CD4-positive, alpha-beta T cell treated with Interleukin-6 at 100 ng/mL for 8 hours (primary cell): ENCODE measurements at regions not wholly inside any gene's neighbourhood (a gene's known extent, or its start where the extent isn't known, plus 50 kb on each side); places are given as distances from the start of the nearest gene placed in this dataset.
"Not testable (repeated sequence)": the region's sequence is repeated elsewhere in the genome, so short reads cannot be mapped to it uniquely, and the experiment has no call there.

Source experiments
- DNase-seq: peaks from one replicate; pipeline ENCODE4 v3.0.0-alpha.2; 2020; ENCODE audit warnings: mixed read lengths, low spot score

DNA sequence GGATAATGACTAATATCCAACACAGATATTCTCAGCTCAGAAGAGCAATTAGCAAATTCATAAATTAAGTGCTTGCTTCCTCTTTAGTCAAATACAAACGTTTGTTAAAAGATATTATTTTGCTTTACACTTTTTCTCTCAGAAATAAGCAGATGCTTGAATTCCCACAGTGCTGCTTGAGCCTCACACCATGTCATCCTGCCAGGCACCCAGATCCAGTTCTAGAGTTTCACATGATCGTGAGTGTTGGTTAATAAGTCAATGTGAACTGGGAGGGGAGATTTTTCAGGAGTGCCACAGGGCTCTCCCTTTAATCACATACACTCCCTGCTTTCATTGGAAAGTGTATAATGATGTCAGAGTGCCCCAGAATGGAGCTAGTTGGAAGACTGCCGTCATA is 352.0 kb downstream of the OR4F29 start:
- DNase-seq = not testable (repeated sequence)

DNA sequence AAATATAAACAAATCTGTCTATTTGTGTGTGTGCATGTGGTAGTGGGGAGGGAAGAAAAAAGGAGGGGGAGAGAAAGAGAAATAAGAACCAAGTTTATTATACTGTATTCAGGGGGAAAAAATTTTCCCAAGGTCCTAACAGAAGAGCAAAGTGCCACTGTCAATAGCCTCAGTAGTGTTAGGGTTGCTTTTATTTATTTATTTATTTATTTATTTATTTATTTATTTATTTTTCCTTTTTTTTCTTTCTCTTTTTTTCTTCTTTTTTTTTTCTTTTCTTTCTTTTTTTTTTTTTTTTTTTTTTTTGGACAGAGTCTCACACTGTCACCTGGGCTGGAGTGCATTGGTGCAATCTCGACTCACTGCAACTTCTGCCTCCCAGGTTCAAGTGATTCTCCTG is 352.7 kb downstream of the OR4F29 start:
- DNase-seq = not testable (repeated sequence)

DNA sequence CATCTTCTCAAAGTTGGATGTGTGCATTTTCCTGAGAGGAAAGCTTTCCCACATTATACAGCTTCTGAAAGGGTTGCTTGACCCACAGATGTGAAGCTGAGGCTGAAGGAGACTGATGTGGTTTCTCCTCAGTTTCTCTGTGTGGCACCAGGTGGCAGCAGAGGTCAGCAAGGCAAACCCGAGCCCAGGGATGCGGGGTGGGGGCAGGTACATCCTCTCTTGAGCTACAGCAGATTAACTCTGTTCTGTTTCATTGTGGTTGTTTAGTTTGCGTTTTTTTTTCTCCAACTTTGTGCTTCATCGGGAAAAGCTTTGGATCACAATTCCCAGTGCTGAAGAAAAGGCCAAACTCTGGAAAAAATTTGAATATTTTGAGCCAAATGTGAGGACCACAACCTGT is 360.2 kb downstream of the OR4F29 start:
- DNase-seq = not testable (repeated sequence)

DNA sequence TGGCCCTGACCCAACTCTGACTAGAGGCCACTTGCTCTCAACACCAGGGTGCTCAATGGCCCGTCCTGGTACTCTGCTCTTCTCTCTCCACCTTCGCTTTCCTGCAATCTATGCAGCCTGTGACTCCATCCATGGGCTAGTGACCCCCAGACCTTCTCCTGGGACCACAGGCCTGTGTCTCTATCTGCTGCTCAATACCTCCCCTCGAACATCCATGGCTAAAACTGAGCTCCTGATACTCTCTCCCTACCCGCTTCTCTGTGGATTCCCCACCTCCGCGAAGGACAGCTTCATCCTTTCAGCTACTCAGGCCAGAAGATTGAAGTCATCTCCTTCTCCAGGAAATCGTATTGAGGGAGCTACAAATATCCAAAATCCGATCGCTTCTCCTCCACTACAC is 363.4 kb downstream of the OR4F29 start:
- not testable (repeated sequence) for DNase-seq

DNA sequence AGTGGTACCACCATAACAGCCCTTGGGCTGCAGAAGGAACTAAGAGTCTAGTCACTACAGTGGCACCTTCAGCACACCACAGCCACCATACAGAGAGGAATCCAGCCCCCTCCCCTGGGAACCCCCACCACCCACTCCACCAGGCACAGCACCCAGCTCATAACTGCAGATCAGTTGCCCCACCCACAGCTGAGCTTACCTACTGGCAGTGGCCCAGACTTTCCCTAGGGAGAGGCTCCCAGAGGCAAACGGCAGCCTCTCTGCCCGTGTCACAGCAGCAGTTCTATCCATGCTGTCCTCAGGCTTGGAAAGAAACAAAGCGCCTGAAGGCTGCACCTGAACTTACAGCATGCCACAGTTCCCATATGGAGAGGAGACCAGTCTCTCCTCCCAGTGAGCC is 372.3 kb downstream of the OR4F29 start:
- DNase-seq = not testable (repeated sequence)

DNA sequence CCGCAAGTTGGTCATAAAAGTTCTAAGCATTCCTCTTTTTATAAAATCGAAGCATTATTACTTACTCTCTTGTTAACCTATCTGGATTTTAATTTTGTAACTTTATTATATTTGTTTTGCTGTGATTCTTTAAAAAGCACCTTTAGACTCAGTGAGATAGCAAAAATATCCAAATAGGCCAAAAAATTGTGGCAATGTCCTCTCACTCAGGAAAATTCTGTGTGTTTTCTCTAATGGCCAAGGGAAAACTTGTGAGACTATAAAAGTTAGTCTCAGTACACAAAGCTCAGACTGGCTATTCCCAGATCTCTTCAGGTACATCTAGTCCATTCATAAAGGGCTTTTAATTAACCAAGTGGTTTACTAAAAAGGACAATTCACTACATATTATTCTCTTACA is 386.4 kb downstream of the OR4F29 start, which contains the start of gene OR4F5:
OR4F5 (plus strand) TSS at position 301 of the 400 bp plus-strand sequence.
- DNase-seq = not testable (repeated sequence)

DNA sequence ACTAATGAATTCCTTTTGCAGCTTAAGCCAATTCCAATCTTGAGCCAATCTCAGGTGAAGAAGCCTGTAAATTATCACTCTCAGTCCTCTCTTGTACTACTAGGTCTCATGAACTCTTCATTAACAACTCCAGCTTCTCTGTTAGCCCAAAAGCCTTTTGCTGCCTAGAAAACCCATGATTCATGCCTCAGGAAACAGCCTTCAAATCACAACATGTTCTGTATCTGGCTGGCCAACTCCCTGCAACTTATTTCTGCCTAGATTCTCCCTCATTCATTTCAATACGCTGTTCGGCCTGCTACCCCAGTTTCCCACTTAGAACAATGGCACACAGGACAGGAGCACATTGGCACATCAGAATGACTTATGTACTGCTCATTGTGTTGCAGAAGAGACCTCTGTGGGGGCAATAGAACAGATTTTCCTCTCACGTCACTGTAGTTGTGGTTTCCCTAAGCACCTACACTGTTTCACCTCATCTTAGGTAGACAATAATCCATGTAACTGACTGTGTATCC is 395.4 kb downstream of the OR4F29 start:
- DNase-seq = not testable (repeated sequence)

DNA sequence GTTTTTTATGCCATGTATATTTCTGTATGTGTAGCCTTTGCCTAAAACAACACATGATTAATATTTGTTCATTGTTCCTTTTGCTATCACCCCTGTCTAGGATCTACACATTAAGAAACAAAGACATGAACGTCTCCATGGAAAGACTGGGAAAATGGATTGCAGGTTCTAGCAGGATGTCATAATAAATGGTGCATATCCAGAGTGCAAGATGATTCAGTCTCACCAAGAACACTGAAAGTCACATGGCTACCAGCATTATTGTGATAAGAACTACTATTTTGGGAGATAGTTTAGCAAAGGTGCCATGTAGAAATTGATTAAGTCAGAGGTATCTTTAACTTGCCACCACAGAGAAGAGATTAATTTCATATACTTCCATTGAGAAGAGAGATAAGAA is 398.3 kb downstream of the OR4F29 start:
- not testable (repeated sequence) for DNase-seq

DNA sequence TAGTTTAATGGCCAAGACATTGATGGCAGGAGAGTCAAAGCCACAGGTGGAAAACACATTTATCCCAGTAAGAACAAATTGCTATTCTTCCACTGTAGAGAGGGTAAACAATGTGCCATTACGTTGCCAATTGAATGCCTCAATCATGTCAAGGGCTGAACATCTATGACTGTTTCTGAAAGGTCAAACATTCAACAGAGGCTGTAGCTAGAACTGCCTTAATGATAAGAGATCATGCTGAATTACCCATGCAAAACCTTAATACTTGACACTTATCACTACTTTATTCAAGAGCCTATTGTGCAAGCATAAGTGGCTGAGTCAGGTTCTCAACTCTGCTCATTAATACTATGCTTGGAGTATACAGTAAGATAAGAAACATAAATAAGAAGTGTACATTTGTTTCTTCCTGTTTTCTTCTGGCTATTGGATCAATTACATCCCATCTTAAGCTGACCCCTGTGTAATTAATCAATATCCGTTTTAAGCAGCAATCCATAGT is 409.5 kb downstream of the OR4F29 start:
- DNase-seq = not testable (repeated sequence)

DNA sequence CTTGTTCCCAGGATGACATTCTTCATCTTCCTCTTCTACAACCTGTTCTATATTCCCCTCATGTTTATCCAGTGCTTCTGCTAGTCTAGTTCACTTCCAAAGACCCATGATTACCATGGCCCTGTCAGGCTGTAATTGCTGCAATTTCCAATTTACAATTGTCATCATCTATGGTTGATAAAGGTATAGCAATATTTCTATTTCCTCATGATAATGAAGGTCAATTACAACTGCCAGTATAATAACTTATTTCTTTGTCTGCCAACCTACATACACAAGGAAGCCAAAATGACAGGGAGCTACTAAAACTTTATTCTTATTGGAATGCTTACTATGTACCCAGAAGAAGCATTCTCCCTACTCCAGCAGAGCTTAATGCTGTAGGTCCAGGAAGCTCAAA is 410.3 kb downstream of the OR4F29 start:
- DNase-seq = not testable (repeated sequence)

DNA sequence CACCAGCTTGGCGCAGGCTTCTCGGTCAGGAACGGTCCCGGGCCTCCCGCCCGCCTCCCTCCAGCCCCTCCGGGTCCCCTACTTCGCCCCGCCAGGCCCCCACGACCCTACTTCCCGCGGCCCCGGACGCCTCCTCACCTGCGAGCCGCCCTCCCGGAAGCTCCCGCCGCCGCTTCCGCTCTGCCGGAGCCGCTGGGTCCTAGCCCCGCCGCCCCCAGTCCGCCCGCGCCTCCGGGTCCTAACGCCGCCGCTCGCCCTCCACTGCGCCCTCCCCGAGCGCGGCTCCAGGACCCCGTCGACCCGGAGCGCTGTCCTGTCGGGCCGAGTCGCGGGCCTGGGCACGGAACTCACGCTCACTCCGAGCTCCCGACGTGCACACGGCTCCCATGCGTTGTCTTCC is 422.3 kb downstream of the OR4F29 start:
- DNase-seq = not testable (repeated sequence)

DNA sequence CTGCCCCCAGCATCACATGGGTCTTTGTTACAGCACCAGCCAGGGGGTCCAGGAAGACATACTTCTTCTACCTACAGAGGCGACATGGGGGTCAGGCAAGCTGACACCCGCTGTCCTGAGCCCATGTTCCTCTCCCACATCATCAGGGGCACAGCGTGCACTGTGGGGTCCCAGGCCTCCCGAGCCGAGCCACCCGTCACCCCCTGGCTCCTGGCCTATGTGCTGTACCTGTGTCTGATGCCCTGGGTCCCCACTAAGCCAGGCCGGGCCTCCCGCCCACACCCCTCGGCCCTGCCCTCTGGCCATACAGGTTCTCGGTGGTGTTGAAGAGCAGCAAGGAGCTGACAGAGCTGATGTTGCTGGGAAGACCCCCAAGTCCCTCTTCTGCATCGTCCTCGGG is 434.2 kb downstream of the OR4F29 start:
- DNase-seq = not testable (repeated sequence)

DNA sequence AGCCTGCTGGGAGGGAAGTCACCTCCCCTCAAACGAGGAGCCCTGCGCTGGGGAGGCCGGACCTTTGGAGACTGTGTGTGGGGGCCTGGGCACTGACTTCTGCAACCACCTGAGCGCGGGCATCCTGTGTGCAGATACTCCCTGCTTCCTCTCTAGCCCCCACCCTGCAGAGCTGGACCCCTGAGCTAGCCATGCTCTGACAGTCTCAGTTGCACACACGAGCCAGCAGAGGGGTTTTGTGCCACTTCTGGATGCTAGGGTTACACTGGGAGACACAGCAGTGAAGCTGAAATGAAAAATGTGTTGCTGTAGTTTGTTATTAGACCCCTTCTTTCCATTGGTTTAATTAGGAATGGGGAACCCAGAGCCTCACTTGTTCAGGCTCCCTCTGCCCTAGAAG is 435.5 kb downstream of the OR4F29 start:
- not testable (repeated sequence) for DNase-seq

DNA sequence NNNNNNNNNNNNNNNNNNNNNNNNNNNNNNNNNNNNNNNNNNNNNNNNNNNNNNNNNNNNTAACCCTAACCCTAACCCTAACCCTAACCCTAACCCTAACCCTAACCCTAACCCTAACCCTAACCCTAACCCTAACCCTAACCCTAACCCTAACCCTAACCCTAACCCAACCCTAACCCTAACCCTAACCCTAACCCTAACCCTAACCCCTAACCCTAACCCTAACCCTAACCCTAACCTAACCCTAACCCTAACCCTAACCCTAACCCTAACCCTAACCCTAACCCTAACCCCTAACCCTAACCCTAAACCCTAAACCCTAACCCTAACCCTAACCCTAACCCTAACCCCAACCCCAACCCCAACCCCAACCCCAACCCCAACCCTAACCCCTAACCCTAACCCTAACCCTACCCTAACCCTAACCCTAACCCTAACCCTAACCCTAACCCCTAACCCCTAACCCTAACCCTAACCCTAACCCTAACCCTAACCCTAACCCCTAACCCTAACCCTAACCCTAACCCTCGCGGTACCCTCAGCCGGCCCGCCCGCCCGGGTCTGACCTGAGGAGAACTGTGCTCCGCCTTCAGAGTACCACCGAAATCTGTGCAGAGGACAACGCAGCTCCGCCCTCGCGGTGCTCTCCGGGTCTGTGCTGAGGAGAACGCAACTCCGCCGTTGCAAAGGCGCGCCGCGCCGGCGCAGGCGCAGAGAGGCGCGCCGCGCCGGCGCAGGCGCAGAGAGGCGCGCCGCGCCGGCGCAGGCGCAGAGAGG is 441.3 kb downstream of the OR4F29 start:
- not testable (repeated sequence) for DNase-seq
